ENCODE measurements at regions not wholly inside any gene's neighbourhood (a gene's known extent, or its start where the extent isn't known, plus 50 kb on each side); places are given as distances from the start of the nearest gene placed in this dataset.

DNA sequence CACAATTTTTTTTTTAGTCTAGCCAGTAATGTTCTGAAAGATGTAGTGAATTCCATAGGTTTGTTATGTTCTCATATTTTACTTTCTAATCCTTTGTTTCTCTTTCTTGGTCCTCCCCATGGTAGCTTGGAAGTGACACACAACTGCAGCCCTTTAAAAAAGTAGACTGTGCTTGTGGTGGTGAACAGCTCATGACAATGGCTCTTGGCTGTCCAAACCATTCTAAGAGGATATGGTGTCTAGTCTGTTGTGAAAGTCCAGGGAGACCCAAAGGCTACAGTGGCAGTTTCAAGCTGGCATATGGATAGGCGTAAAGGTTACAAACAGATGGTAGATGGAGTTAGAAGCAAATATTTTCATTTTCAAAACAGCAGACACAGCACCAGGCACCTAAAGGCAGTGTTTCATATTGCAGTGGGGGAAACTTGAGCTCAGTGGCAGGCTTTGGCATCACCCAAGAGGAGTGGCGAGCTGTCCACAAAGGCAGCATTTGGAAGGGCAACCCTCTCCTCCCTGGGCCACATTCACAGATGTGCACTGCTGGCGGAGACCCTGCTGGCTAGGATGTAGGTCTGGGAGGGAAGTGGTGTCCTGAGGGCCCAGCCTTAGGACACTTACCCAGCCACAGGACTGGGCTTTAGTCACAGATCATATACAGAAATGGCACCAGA is 102.1 kb downstream of the DYRK2 start:
- H3K4me3 ChIP-seq (ENCODE audit: low read depth, low read length): no peak overlapping the region
- TF ChIP-seq, protein P1, sequence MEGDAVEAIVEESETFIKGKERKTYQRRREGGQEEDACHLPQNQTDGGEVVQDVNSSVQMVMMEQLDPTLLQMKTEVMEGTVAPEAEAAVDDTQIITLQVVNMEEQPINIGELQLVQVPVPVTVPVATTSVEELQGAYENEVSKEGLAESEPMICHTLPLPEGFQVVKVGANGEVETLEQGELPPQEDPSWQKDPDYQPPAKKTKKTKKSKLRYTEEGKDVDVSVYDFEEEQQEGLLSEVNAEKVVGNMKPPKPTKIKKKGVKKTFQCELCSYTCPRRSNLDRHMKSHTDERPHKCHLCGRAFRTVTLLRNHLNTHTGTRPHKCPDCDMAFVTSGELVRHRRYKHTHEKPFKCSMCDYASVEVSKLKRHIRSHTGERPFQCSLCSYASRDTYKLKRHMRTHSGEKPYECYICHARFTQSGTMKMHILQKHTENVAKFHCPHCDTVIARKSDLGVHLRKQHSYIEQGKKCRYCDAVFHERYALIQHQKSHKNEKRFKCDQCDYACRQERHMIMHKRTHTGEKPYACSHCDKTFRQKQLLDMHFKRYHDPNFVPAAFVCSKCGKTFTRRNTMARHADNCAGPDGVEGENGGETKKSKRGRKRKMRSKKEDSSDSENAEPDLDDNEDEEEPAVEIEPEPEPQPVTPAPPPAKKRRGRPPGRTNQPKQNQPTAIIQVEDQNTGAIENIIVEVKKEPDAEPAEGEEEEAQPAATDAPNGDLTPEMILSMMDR (IDR thresholded peaks at IDR 0.05; ENCODE audit: borderline replicate concordance, insufficient read depth, low read depth, low read length): no peak

DNA sequence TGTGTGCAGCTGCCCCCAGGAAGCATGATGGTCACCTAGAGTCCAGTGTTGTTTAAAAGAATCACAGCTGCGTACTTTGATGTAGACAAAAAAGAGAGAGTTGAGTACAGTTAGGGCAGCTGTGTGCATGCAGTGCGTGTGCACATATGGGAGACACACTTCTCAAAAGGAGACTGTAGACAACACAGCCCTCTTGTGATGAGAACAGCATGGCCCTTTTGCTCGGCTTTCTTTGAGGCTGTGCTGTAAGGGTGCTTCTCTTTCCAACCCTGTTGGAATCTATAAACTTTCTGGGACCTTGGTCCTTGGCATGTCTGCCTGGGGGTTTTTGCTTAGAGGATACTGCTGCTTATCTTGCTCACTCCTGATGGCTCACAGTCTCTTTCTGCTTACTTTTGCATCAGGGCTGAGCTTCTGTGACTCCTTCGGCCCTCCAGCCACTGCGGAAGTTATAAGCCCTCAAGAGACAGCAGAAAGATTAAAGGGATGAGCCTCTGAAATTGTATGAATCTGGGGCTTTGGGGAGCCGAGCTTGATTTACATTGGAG is 102.9 kb downstream of the DYRK2 start:
- TF ChIP-seq, protein P1 (IDR thresholded peaks at IDR 0.05; ENCODE audit: borderline replicate concordance, insufficient read depth, low read depth, low read length): no peak
- H3K4me3 ChIP-seq (ENCODE audit: low read depth, low read length): no peak overlapping the region

DNA sequence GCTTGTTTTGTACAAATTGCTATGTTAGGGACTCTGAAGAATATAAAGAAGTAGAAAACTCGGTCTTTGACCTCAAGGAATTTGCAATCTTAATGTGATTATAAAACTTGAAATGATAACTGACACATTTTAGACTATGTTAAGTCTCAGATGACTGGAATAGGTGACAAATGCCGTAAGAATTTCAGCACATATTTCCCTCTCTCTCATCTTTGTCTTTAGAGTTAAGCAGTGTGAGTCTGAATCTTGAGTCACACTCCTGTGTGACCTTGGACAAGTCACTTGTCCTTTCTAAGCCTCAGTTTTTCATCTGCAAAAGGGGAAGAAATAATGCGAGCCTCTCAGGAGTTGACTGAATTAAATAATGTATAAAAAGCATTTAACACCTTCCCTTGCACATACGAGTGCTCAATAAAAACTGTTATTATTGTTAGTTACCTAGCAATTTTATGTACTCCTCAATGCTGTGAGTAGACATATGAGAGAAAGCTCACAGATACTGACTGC is 103.7 kb downstream of the DYRK2 start:
- H3K4me3 ChIP-seq (ENCODE audit: low read depth, low read length): no peak overlapping the region
- TF ChIP-seq, protein P1 (IDR thresholded peaks at IDR 0.05; ENCODE audit: borderline replicate concordance, insufficient read depth, low read depth, low read length): no peak

DNA sequence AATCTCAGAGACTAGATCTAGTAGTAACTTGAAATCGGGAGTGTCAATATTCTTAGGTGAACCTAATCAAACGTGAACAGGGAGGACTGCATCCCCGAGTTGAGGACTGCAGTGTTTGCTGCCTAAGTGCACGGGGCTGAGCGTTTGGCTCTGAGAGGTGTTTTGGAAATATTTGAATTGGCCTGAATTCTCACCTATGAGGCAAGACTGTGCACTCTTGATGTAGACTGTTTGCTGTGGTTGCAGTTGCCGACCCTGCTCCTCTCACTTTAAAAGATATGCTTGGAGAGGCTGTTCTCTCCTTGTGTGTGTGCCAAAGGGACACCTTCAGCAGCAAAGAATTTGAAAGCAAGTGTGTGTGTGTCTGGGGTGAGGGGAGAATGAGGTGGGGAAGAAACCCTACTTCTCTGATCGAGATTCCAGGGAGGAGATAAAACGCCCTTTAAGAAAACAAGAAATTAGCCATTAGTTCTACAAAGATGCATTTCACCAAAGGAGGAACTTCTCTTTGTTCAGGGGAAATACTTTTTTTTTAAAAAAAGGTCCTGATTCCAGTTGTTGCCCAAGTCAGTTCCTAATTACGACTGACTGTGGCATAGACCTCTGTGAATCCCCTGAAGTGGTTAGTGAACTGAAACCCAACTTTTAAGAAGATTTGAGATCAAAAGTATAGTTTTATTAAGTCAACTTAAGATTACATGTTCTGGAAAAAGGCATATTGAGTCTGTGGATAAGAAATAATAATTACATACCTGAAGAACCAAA is 106.6 kb downstream of the DYRK2 start:
- no peak overlapping the region for H3K4me3 ChIP-seq (ENCODE audit: low read depth, low read length)
- TF ChIP-seq, protein P1 (IDR thresholded peaks at IDR 0.05; ENCODE audit: borderline replicate concordance, insufficient read depth, low read depth, low read length): no peak

DNA sequence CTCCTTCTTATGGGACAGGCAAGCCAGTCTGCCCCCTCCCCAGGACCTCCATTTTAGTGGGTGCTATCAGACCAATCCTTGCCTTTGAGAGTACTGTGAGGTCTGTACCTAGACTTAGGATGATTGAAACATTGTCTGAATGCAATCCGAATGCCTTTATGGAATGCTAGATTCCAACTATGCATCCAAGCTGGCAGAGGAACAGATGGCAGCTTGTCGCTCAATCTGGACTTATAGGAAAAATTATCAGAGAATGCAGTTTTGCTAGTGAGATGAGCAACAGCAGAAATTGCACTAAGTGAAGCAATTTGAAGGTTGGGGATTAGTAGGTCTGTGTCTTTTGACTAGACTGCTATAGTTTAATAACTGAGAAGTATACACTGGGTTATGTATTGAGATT is 109.1 kb downstream of the DYRK2 start:
- H3K4me3 ChIP-seq (ENCODE audit: low read depth, low read length): no peak overlapping the region
- TF ChIP-seq, protein P1 (IDR thresholded peaks at IDR 0.05; ENCODE audit: borderline replicate concordance, insufficient read depth, low read depth, low read length): no peak

DNA sequence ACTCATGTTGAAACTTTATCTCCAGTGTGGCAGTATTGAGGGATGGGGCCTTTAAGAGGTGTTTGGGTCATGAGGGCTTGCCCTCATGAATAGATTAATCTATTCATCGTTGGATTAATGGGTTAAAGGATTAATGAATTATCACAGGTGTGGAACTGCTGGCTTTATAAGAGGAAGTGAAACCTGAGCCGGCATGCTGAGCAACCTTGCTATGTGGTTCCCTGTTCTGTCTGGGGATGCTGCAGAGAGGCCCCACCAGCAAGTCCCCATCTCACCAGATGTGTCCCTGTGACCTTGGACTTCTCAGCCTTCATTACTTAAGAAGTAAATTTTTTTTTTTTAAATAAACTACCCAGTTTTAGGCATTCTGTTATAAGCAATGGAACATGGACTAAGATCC is 109.6 kb downstream of the DYRK2 start:
- no peak overlapping the region for H3K4me3 ChIP-seq (ENCODE audit: low read depth, low read length)
- TF ChIP-seq, protein P1 (IDR thresholded peaks at IDR 0.05; ENCODE audit: borderline replicate concordance, insufficient read depth, low read depth, low read length): no peak

Data from GM12875 (cell line).